Stomach smooth muscle (tissue), 2 donors: ENCODE measurements at regions not wholly inside any gene's neighbourhood (a gene's known extent, or its start where the extent isn't known, plus 50 kb on each side); places are given as distances from the start of the nearest gene placed in this dataset.
A peak's percentile ranks its signal among the peaks of the same experiment; 100 is the strongest.

Experiments
- H3K27ac ChIP-seq: one replicate; pipeline ENCODE4 v1.7.0; 2013; ENCODE audit warnings: mild to moderate bottlenecking, low read length, inconsistent platforms
- H3K27me3 ChIP-seq, 2 donors: one replicate each; pipeline ENCODE4 v1.7.0; 2013; ENCODE audit warnings: low read length in 2 of 2; ENCODE audit not compliant: insufficient read depth in 2 of 2, control insufficient read depth in 1 of 2
- H3K36me3 ChIP-seq, 2 donors: one replicate each; pipeline ENCODE4 v1.7.0; 2013; ENCODE audit warnings: low read length in 2 of 2; ENCODE audit not compliant: control insufficient read depth in 2 of 2, insufficient read depth in 2 of 2
- H3K4me1 ChIP-seq: one replicate; pipeline ENCODE4 v1.7.0; 2013; ENCODE audit warnings: low read length; ENCODE audit not compliant: control insufficient read depth, insufficient read depth
- H3K4me3 ChIP-seq, 2 donors: one replicate each; pipeline ENCODE4 v1.7.0; 2013; ENCODE audit warnings: low read length in 2 of 2
- H3K9ac ChIP-seq, 2 donors: one replicate each; pipeline ENCODE4 v1.7.0; 2013; ENCODE audit warnings: low read length in 2 of 2, mild to moderate bottlenecking in 1 of 2
- H3K9me3 ChIP-seq, 2 donors: one replicate each; pipeline ENCODE4 v1.7.0; 2013; ENCODE audit warnings: low read length in 2 of 2; ENCODE audit not compliant: control insufficient read depth in 2 of 2
- donor health status: healthy.
- donor health status: Pancreatic carcinoma.

GRCh38 chr4:112905728-112906127 is 143.7 kb upstream of the ANK2 start:
- H3K27me3 ChIP-seq = no peaks in the 10 kb centered on the region
- no peak overlapping the region for H3K4me3 ChIP-seq
- no peaks in the 10 kb centered on the region for H3K4me1 ChIP-seq
- no peaks in the 10 kb centered on the region for H3K36me3 ChIP-seq
- H3K9ac ChIP-seq = no peak overlapping the region
- H3K27ac ChIP-seq = no peak overlapping the region
- H3K9me3 ChIP-seq = no peaks in the 10 kb centered on the region

GRCh38 chr4:112908511-112908910 is 140.9 kb upstream of the ANK2 start:
- H3K9ac ChIP-seq = no peak overlapping the region
- no peak overlapping the region for H3K4me3 ChIP-seq
- no peaks in the 10 kb centered on the region for H3K9me3 ChIP-seq

GRCh38 chr4:112910109-112910736 is 139.2 kb upstream of the ANK2 start:
- H3K4me3 ChIP-seq = peak overlapping the region; percentile 59 to 76
- H3K36me3 ChIP-seq = no peaks in the 10 kb centered on the region
- no peaks in the 10 kb centered on the region for H3K27me3 ChIP-seq
- peak overlapping the region in 1 of 2 donors; percentile 55 for H3K9ac ChIP-seq
- no peaks in the 10 kb centered on the region for H3K4me1 ChIP-seq
- H3K9me3 ChIP-seq = no peaks in the 10 kb centered on the region
- no peak overlapping the region for H3K27ac ChIP-seq

More at GRCh38 chr4:112908511-112908910, 140.9 kb upstream of the ANK2 start:
- H3K4me1 ChIP-seq = no peaks in the 10 kb centered on the region
- H3K27ac ChIP-seq = no peak overlapping the region
- H3K27me3 ChIP-seq = no peaks in the 10 kb centered on the region
- H3K36me3 ChIP-seq = no peaks in the 10 kb centered on the region

- H3K27ac ChIP-seq = no peak overlapping the region
- H3K36me3 ChIP-seq = no peaks in the 10 kb centered on the region
- no peaks in the 10 kb centered on the region for H3K9me3 ChIP-seq
- no peak overlapping the region for H3K9ac ChIP-seq
- no peaks in the 10 kb centered on the region for H3K4me1 ChIP-seq
- H3K4me3 ChIP-seq = no peak overlapping the region
- H3K27me3 ChIP-seq = no peaks in the 10 kb centered on the region
Measured at GRCh38 chr4:112916868-112917267, 132.6 kb upstream of the ANK2 start.

- Histone ChIP-seq H3K9me3 (no peaks in the 10 kb centered on the region), H3K4me1 (peaks cover 2% of the 10 kb centered on the region), H3K27me3 (no peaks in the 10 kb centered on the region), H3K4me3 (no peak overlapping the region), H3K9ac (no peak overlapping the region), H3K36me3 (no peaks in the 10 kb centered on the region), H3K27ac (no peak overlapping the region)
Measured at GRCh38 chr4:112923516-112923915, 125.9 kb upstream of the ANK2 start.

- Histone ChIP-seq H3K27ac (peak overlapping the region; percentile 7), H3K4me3 (no peak overlapping the region), H3K36me3 (no peaks in the 10 kb centered on the region), H3K27me3 (no peaks in the 10 kb centered on the region), H3K9ac (no peak overlapping the region), H3K4me1 (peaks cover 5% of the 10 kb centered on the region), H3K9me3 (no peaks in the 10 kb centered on the region)
Measured at GRCh38 chr4:112926819-112927218, 122.6 kb upstream of the ANK2 start.

GRCh38 chr4:112927544-112927943 is 121.9 kb upstream of the ANK2 start:
- H3K4me3 ChIP-seq = no peak overlapping the region
- no peaks in the 10 kb centered on the region for H3K27me3 ChIP-seq
- H3K4me1 ChIP-seq = peaks cover 5% of the 10 kb centered on the region
- no peaks in the 10 kb centered on the region for H3K9me3 ChIP-seq
- H3K9ac ChIP-seq = no peak overlapping the region
- H3K27ac ChIP-seq = peak overlapping the region; percentile 7
- H3K36me3 ChIP-seq = no peaks in the 10 kb centered on the region

- Histone ChIP-seq H3K4me3 (no peak overlapping the region), H3K27me3 (no peaks in the 10 kb centered on the region), H3K27ac (no peak overlapping the region), H3K9me3 (no peaks in the 10 kb centered on the region), H3K36me3 (no peaks in the 10 kb centered on the region), H3K9ac (no peak overlapping the region), H3K4me1 (peaks cover 5% of the 10 kb centered on the region)
Measured at GRCh38 chr4:112931001-112931400, 118.5 kb upstream of the ANK2 start.

GRCh38 chr4:112933790-112934189 is 115.7 kb upstream of the ANK2 start:
- Histone ChIP-seq H3K9me3 (no peaks in the 10 kb centered on the region), H3K27me3 (no peaks in the 10 kb centered on the region), H3K4me3 (no peak overlapping the region)

GRCh38 chr4:112938461-112939058 is 110.9 kb upstream of the ANK2 start:
- no peak overlapping the region for H3K9ac ChIP-seq
- H3K27ac ChIP-seq = no peak overlapping the region
- no peaks in the 10 kb centered on the region for H3K27me3 ChIP-seq
- no peak overlapping the region for H3K4me3 ChIP-seq
- no peaks in the 10 kb centered on the region for H3K36me3 ChIP-seq
- H3K9me3 ChIP-seq = no peaks in the 10 kb centered on the region
- no peaks in the 10 kb centered on the region for H3K4me1 ChIP-seq

More at GRCh38 chr4:112933790-112934189, 115.7 kb upstream of the ANK2 start:
- H3K4me1 ChIP-seq = peaks cover 3% of the 10 kb centered on the region
- H3K9ac ChIP-seq = no peak overlapping the region
- no peaks in the 10 kb centered on the region for H3K36me3 ChIP-seq
- no peak overlapping the region for H3K27ac ChIP-seq

- H3K27ac ChIP-seq = no peak overlapping the region
- no peaks in the 10 kb centered on the region for H3K27me3 ChIP-seq
Measured at GRCh38 chr4:112939901-112940300, 109.6 kb upstream of the ANK2 start.

More at GRCh38 chr4:112939901-112940300, 109.6 kb upstream of the ANK2 start:
- Histone ChIP-seq H3K36me3 (no peaks in the 10 kb centered on the region), H3K4me3 (no peak overlapping the region), H3K9ac (no peak overlapping the region), H3K9me3 (no peaks in the 10 kb centered on the region), H3K4me1 (no peaks in the 10 kb centered on the region)
